NT2/D1 (cell line): ENCODE measurements at regions not wholly inside any gene's neighbourhood (a gene's known extent, or its start where the extent isn't known, plus 50 kb on each side); places are given as distances from the start of the nearest gene placed in this dataset.

Experiments
- SUZ12 ChIP-seq: IDR thresholded peaks from 2 replicates; pipeline ENCODE4 v1.6.1; 2011; ENCODE audit not compliant: insufficient read length, insufficient read depth; ENCODE audit errors: extremely low read depth
- YY1 ChIP-seq: IDR thresholded peaks from 2 replicates; pipeline ENCODE4 v1.6.1; 2011; ENCODE audit not compliant: insufficient read length, insufficient read depth
- ZNF274 ChIP-seq: IDR thresholded peaks from 2 replicates; pipeline ENCODE4 v1.6.1; 2011; ENCODE audit warnings: mild to moderate bottlenecking, low read depth, low read length

GRCh38 chr3:118805007-118805406 is 229.6 kb downstream of the IGSF11 start:
- no peak for TF ChIP-seq ZNF274
- TF ChIP-seq YY1 = no peak
- TF ChIP-seq SUZ12 = no peak
